GM12878 (cell line): ENCODE measurements at regions not wholly inside any gene's neighbourhood (a gene's known extent, or its start where the extent isn't known, plus 50 kb on each side); places are given as distances from the start of the nearest gene placed in this dataset.

Experiments
- ATAC-seq: fragments of 200-7000 bp; cut with Tn5 transposase; 3 replicates; pipeline ENCODE4 v1.9.1; 2020; ENCODE audit warnings: mild to moderate bottlenecking, moderate library complexity
- BruUV-seq: library from RNA; stranded (reverse); fragments of 400-500 nt; replicated peaks from 2 replicates; lab custom pipeline; 2021; lab: Mats Ljungman, UMichigan
- CTCF ChIA-PET: fragments of 300-600 bp; sonication (Branson Sonifier 250); formaldehyde crosslinking; extraction: SDS; loops from one replicate; lab custom pipeline; 2021; ENCODE audit warnings: inconsistent platforms; lab: Yijun Ruan, JAX
- POLR2A ChIA-PET: fragments of 350-600 bp; formaldehyde crosslinking; extraction: SDS; loops from one replicate; lab custom pipeline; 2021; ENCODE audit warnings: inconsistent platforms; lab: Charles Lee
- RAD21 ChIA-PET: fragments of 300-600 bp; sonication (Branson Sonifier 250); formaldehyde crosslinking; loops from one replicate; lab custom pipeline; 2023; ENCODE audit warnings: antibody characterized with exemption; ENCODE audit not compliant: unreplicated experiment; lab: Charles Lee
- SMC1A ChIA-PET: fragments of 300-600 bp; sonication (Branson Sonifier 250); formaldehyde crosslinking; loops from one replicate; lab custom pipeline; 2023; ENCODE audit not compliant: unreplicated experiment, uncharacterized antibody; lab: Charles Lee
- DNase-seq: peaks from one replicate; pipeline ENCODE4 v3.0.0-alpha.2; 2011; ENCODE audit warnings: low read depth, low spot score
- FAIRE-seq: peaks from 3 replicates; lab custom pipeline; 2011; peaks lifted over from hg19 to GRCh38; lab: Jason Lieb, UNC
- H2AFZ ChIP-seq: 2 replicates; pipeline ENCODE4 v1.6.0; 2011; ENCODE audit warnings: low read depth, low read length, control low read depth; ENCODE audit not compliant: control insufficient read depth
- H3K27ac ChIP-seq: 2 replicates; pipeline ENCODE4 v1.5.1; 2011; ENCODE audit warnings: control low read depth; ENCODE audit not compliant: control insufficient read depth, insufficient read depth
- H3K27me3 ChIP-seq, 2 experiments: replicated peaks in 1 of 2; 2 replicates each; pipeline versions ENCODE4 v1.6.0 to v1.6.1; 2011; ENCODE audit warnings: low read length in 1 of 2; ENCODE audit not compliant: control insufficient read depth in 2 of 2, insufficient read depth in 2 of 2
- H3K36me3 ChIP-seq, 2 experiments: 2 replicates each; pipeline ENCODE4 v1.5.1; 2011; ENCODE audit warnings: low read length in 1 of 2; ENCODE audit not compliant: control insufficient read depth in 2 of 2, insufficient read depth in 2 of 2
- H3K4me1 ChIP-seq: 2 replicates; pipeline ENCODE4 v1.6.1; 2011; ENCODE audit warnings: mild to moderate bottlenecking, low read length, moderate library complexity, mixed read lengths; ENCODE audit not compliant: control insufficient read depth, insufficient read depth
- H3K4me2 ChIP-seq: 2 replicates; pipeline ENCODE4 v1.6.0; 2011; ENCODE audit warnings: control low read depth; ENCODE audit not compliant: control insufficient read depth, insufficient read depth
- H3K4me3 ChIP-seq: fragments of 200-600 bp; sonication (generic); 2 replicates; pipeline ENCODE4 v1.5.1; 2016
- H3K79me2 ChIP-seq: 2 replicates; pipeline ENCODE4 v1.6.0; 2011; ENCODE audit warnings: low read length; ENCODE audit not compliant: control insufficient read depth, insufficient read depth
- H3K9ac ChIP-seq: 2 replicates; pipeline ENCODE4 v1.8.0; 2011; ENCODE audit warnings: low read length, control low read depth, mixed read lengths; ENCODE audit not compliant: control insufficient read depth, insufficient read depth
- H3K9me3 ChIP-seq: replicated peaks from 3 replicates; pipeline ENCODE4 v1.5.1; 2011; ENCODE audit warnings: mild to moderate bottlenecking, low read length; ENCODE audit not compliant: control insufficient read depth, insufficient read depth
- H4K20me1 ChIP-seq: 2 replicates; pipeline ENCODE4 v1.6.0; 2011; ENCODE audit not compliant: control insufficient read depth, insufficient read depth
- ATF2 ChIP-seq: IDR thresholded peaks from 2 replicates; pipeline ENCODE4 v1.6.1; 2012; ENCODE audit warnings: low read length, inconsistent platforms
- BMI1 ChIP-seq: fragments of 450-650 bp; IDR thresholded peaks from 2 replicates; pipeline ENCODE4 v1.6.1; 2016; ENCODE audit warnings: mild to moderate bottlenecking, moderate library complexity, borderline replicate concordance
- CHD1 ChIP-seq: IDR thresholded peaks from 2 replicates; pipeline ENCODE4 v1.6.1; 2012; ENCODE audit warnings: low read depth, low read length, improper control_type of control experiment
- EED ChIP-seq: sonication (generic); IDR thresholded peaks from 2 replicates; pipeline ENCODE4 v1.6.1; 2016; ENCODE audit warnings: antibody characterized with exemption, low read depth
- ELK1 ChIP-seq: IDR thresholded peaks from 2 replicates; pipeline ENCODE4 v1.6.1; 2012; ENCODE audit warnings: low read depth, low read length, improper control_type of control experiment
- EP300 ChIP-seq, 2 experiments: fragments of 150-350 bp in 1 of 2; IDR thresholded peaks; 2 replicates each; pipeline ENCODE4 v1.6.1; 2011 to 2012; ENCODE audit warnings: low read depth in 2 of 2, low read length in 2 of 2, borderline replicate concordance in 1 of 2, improper control_type of control experiment in 1 of 2, inconsistent platforms in 1 of 2; ENCODE audit not compliant: control insufficient read depth in 1 of 2
- GABPA ChIP-seq: IDR thresholded peaks from 2 replicates; pipeline ENCODE4 v1.6.1; 2014; ENCODE audit warnings: antibody characterized with exemption, low read depth, mild to moderate bottlenecking, inconsistent platforms
- IKZF2 ChIP-seq, 2 experiments: fragments of 450-650 bp; IDR thresholded peaks; 2 replicates each; pipeline ENCODE4 v1.6.1; 2017; ENCODE audit warnings: mild to moderate bottlenecking in 2 of 2, moderate library complexity in 2 of 2
- MXI1 ChIP-seq: fragments of 150-350 bp; IDR thresholded peaks from 2 replicates; pipeline ENCODE4 v1.6.1; 2011; ENCODE audit warnings: low read depth, mild to moderate bottlenecking, inconsistent platforms, low read length, improper control_type of control experiment
- MYB ChIP-seq: fragments of 150-350 bp; IDR thresholded peaks from 2 replicates; pipeline ENCODE4 v1.6.1; 2014; ENCODE audit warnings: mild to moderate bottlenecking, low read depth, low read length, borderline replicate concordance
- NFXL1 ChIP-seq: fragments of 450-650 bp; IDR thresholded peaks from 2 replicates; pipeline ENCODE4 v1.6.1; 2017; ENCODE audit warnings: antibody characterized with exemption, mild to moderate bottlenecking, borderline replicate concordance
- RAD21 ChIP-seq: IDR thresholded peaks from 2 replicates; pipeline ENCODE4 v1.6.1; 2011; ENCODE audit warnings: mild to moderate bottlenecking, low read depth, low read length, moderate library complexity; ENCODE audit not compliant: insufficient read depth
- RELB ChIP-seq: fragments of 450-650 bp; IDR thresholded peaks from 2 replicates; pipeline ENCODE4 v1.6.1; 2017; ENCODE audit warnings: low read depth, mild to moderate bottlenecking, moderate library complexity
- TAF1 ChIP-seq: IDR thresholded peaks from 2 replicates; pipeline ENCODE4 v1.6.1; 2011; ENCODE audit warnings: mild to moderate bottlenecking, low read depth, low read length, borderline replicate concordance
- YY1 ChIP-seq: IDR thresholded peaks from 2 replicates; pipeline ENCODE4 v1.6.1; 2011; ENCODE audit warnings: low read depth, mild to moderate bottlenecking, low read length
- ZBED1 ChIP-seq: IDR thresholded peaks from 2 replicates; pipeline ENCODE4 v1.6.1; 2016; ENCODE audit warnings: borderline replicate concordance
- ZNF217 ChIP-seq: fragments of 450-650 bp; IDR thresholded peaks from 2 replicates; pipeline ENCODE4 v1.6.1; 2017; ENCODE audit warnings: antibody characterized with exemption, mild to moderate bottlenecking
- WGBS: methylation state at CpG from one replicate; pipeline ENCODE4 v1.1.6; 2016; ENCODE audit warnings: low lambda C conversion rate; ENCODE audit not compliant: insufficient replicate concordance, insufficient coverage; ENCODE audit errors: missing lambda C conversion rate; 5-methylcytosine and 5-hydroxymethylcytosine counted together
- in situ Hi-C: fragments of 300-500 bp; cut with MboI; formaldehyde crosslinking; loops from 9 replicates; pipeline ENCODE4 v1.14.3; 2018; ENCODE audit warnings: mixed read lengths
- intact Hi-C: fragments of 100-400 bp; cut with micrococcal nuclease; formaldehyde crosslinking; loops from one replicate; pipeline ENCODE4 v1.14.2; 2022; ENCODE audit not compliant: unreplicated experiment
- TF ChIP-seq, protein P1 (sequence below): IDR thresholded peaks from 2 replicates; pipeline ENCODE4 v1.6.1; 2011; ENCODE audit warnings: mild to moderate bottlenecking, low read depth, low read length, moderate library complexity; ENCODE audit not compliant: insufficient replicate concordance
- TF ChIP-seq, protein P2 (sequence below): IDR thresholded peaks from 2 replicates; pipeline ENCODE4 v1.6.1; 2011; ENCODE audit warnings: low read depth, low read length, improper control_type of control experiment, borderline replicate concordance

DNA sequence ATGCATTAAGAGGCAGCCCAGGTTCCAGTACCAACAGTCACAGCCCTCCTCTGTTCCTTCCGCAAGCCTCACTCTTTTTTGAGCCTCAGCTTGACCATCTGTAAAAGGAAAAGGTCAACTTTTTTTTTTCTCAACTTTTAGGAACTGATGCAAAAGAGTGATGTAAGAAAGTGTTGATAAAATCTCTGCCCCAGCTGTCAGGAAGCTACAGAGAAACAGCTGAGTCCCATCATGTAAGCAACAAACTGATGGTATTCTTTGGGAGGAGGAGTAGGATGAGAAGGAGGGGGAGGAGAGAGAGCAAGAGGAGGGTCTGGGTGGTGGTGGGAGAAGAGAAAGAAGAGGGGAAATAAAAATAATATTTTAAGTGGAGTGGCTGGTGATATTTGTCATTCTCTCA lies 233.9 kb upstream of the TSHZ3 start (continued):
- TF ChIP-seq, protein P1, sequence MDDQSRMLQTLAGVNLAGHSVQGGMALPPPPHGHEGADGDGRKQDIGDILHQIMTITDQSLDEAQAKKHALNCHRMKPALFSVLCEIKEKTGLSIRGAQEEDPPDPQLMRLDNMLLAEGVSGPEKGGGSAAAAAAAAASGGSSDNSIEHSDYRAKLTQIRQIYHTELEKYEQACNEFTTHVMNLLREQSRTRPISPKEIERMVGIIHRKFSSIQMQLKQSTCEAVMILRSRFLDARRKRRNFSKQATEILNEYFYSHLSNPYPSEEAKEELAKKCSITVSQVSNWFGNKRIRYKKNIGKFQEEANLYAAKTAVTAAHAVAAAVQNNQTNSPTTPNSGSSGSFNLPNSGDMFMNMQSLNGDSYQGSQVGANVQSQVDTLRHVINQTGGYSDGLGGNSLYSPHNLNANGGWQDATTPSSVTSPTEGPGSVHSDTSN = no peak
- TF ChIP-seq, protein P2, sequence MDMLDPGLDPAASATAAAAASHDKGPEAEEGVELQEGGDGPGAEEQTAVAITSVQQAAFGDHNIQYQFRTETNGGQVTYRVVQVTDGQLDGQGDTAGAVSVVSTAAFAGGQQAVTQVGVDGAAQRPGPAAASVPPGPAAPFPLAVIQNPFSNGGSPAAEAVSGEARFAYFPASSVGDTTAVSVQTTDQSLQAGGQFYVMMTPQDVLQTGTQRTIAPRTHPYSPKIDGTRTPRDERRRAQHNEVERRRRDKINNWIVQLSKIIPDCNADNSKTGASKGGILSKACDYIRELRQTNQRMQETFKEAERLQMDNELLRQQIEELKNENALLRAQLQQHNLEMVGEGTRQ = no peak
- TF ChIP-seq EED = no peak
- no peak for TF ChIP-seq NFXL1

- ChIA-PET RAD21 (no interaction called here), POLR2A (no interaction called here), SMC1A (no interaction called here), CTCF (no interaction called here)
- Histone ChIP-seq H3K4me3 (no peak overlapping the region), H3K79me2 (no peaks in the 10 kb centered on the region), H3K4me1 (no peaks in the 10 kb centered on the region), H2AFZ (no peak overlapping the region), H3K9me3 (no peaks in the 10 kb centered on the region), H3K27me3 (no peaks in the 10 kb centered on the region), H3K9ac (no peak overlapping the region), H3K36me3 (no peaks in the 10 kb centered on the region), H3K4me2 (no peak overlapping the region), H3K27ac (no peak overlapping the region), H4K20me1 (no peaks in the 10 kb centered on the region)
- DNase-seq = no peak
- intact Hi-C loops = no loop called here
- FAIRE-seq = no peak
- WGBS = 2% methylated on average over 3 of the region's 3 CpGs
- BruUV-seq = no TSS peak
- no peak for ATAC-seq
- in situ Hi-C loops = no loop called here
- TF ChIP-seq CHD1 (no peak), MYB (no peak), GABPA (no peak), MXI1 (no peak), EP300 (IDR thresholded peaks at IDR 0.05; ENCODE audit: borderline replicate concordance in 1 of 2, control insufficient read depth in 1 of 2, low read depth in 2 of 2, low read length in 2 of 2) (no peak), RELB (no peak), ELK1 (no peak), ATF2 (no peak), RAD21 (no peak), TAF1 (no peak), YY1 (no peak), ZBED1 (no peak), BMI1 (no peak), IKZF2 (IDR thresholded peaks at IDR 0.05) (no peak), ZNF217 (no peak)
Observed at GRCh38 chr19:31586282-31586681, 237.0 kb upstream of the TSHZ3 start.
